SK-N-SH (cell line): ENCODE measurements at regions not wholly inside any gene's neighbourhood (a gene's known extent, or its start where the extent isn't known, plus 50 kb on each side); places are given as distances from the start of the nearest gene placed in this dataset.

Source experiments
- CTCF ChIA-PET: fragments of 300-600, 350-600 bp; formaldehyde crosslinking; extraction: SDS; loops from one replicate; lab custom pipeline; 2021; lab: Yijun Ruan, JAX
- POLR2A ChIA-PET: fragments of 350-600 bp; sonication (Branson Sonifier 250); formaldehyde crosslinking; extraction: SDS; loops from one replicate; lab custom pipeline; 2020; ENCODE audit warnings: antibody characterized with exemption, inconsistent platforms; lab: Yijun Ruan, JAX
- DNase-seq: peaks from one replicate; pipeline ENCODE4 v3.0.0; 2012
- H2AFZ ChIP-seq: fragments of 200-600 bp; sonication (generic); 2 replicates; pipeline ENCODE4 v1.8.1; 2016; ENCODE audit warnings: antibody characterized with exemption, mild to moderate bottlenecking, low read depth
- H3F3A ChIP-seq: fragments of 200-600 bp; sonication (generic); replicated peaks from 2 replicates; pipeline ENCODE3; 2016; ENCODE audit warnings: antibody characterized with exemption, mild to moderate bottlenecking; ENCODE audit not compliant: insufficient read depth
- H3K27ac ChIP-seq, 2 experiments: fragments of 200-500 bp in 1 of 2; fragments of 200-600 bp in 1 of 2; sonication (Bioruptor generic) in 1 of 2; sonication (generic), shearing (Covaris generic) in 1 of 2; 2 replicates each; pipeline versions ENCODE4 v1.5.1 to v1.6.1; 2014 to 2016; ENCODE audit warnings: low read depth in 2 of 2, inconsistent platforms in 1 of 2, low read length in 1 of 2, mild to moderate bottlenecking in 1 of 2, mixed read lengths in 1 of 2
- H3K27me3 ChIP-seq: fragments of 200-600 bp; sonication (generic), shearing (Covaris generic); 2 replicates; pipeline ENCODE4 v1.6.1; 2016; ENCODE audit warnings: mixed run types; ENCODE audit not compliant: insufficient read depth
- H3K36me3 ChIP-seq, 2 experiments: fragments of 200-500 bp in 1 of 2; fragments of 200-600 bp in 1 of 2; sonication (Bioruptor generic) in 1 of 2; sonication (generic) in 1 of 2; replicated peaks in 1 of 2; 2 replicates each; pipeline versions ENCODE3 to v1.5.1; 2014 to 2016; ENCODE audit warnings: low read length in 1 of 2, mild to moderate bottlenecking in 1 of 2; ENCODE audit not compliant: insufficient read depth in 2 of 2, control insufficient read depth in 1 of 2
- H3K4me1 ChIP-seq, 2 experiments: fragments of 200-500 bp in 1 of 2; fragments of 200-600 bp in 1 of 2; sonication (Bioruptor generic) in 1 of 2; sonication (generic), shearing (Covaris generic) in 1 of 2; 2 replicates each; pipeline versions ENCODE4 v1.5.1 to v1.6.1; 2014 to 2016; ENCODE audit warnings: low read depth in 1 of 2, low read length in 1 of 2, mixed run types in 1 of 2; ENCODE audit not compliant: insufficient read depth in 2 of 2, control insufficient read depth in 1 of 2
- H3K4me2 ChIP-seq: fragments of 200-600 bp; sonication (generic), shearing (Covaris generic); 2 replicates; pipeline ENCODE4 v1.6.1; 2017; ENCODE audit warnings: mixed run types
- H3K4me3 ChIP-seq, 2 experiments: fragments of 200-500 bp in 1 of 2; fragments of 200-600 bp in 1 of 2; sonication (Bioruptor generic) in 1 of 2; sonication (generic), shearing (Covaris generic) in 1 of 2; 2 replicates each; pipeline versions ENCODE4 v1.5.1 to v1.8.1; 2014 to 2016; ENCODE audit warnings: low read depth in 2 of 2, inconsistent platforms in 1 of 2, low read length in 1 of 2, mild to moderate bottlenecking in 1 of 2, mixed read lengths in 1 of 2, moderate library complexity in 1 of 2
- H3K79me2 ChIP-seq: fragments of 200-600 bp; sonication (generic); 2 replicates; pipeline ENCODE4 v1.8.1; 2017; ENCODE audit warnings: mild to moderate bottlenecking; ENCODE audit not compliant: insufficient read depth
- H3K9ac ChIP-seq: fragments of 200-600 bp; sonication (generic); 2 replicates; pipeline ENCODE4 v1.6.1; 2017; ENCODE audit warnings: mixed run types
- H3K9me2 ChIP-seq: fragments of 200-600 bp; sonication (generic); 2 replicates; pipeline ENCODE4 v1.6.1; 2017; ENCODE audit warnings: mixed run types
- H3K9me3 ChIP-seq: fragments of 200-600 bp; sonication (generic); 2 replicates; pipeline ENCODE4 v1.6.1; 2017; ENCODE audit warnings: mixed run types, mild to moderate bottlenecking, moderate library complexity
- H4K20me1 ChIP-seq: fragments of 200-600 bp; sonication (generic); 2 replicates; pipeline ENCODE4 v1.6.1; 2017; ENCODE audit warnings: mild to moderate bottlenecking, mixed run types; ENCODE audit not compliant: insufficient read depth
- CHD2 ChIP-seq: fragments of 150-350 bp; IDR thresholded peaks from 2 replicates; pipeline ENCODE4 v1.6.1; 2018; ENCODE audit warnings: low read length; ENCODE audit not compliant: partially characterized antibody
- CTCF ChIP-seq: fragments of 200-600 bp; sonication (generic); IDR thresholded peaks from 2 replicates; pipeline ENCODE4 v1.6.1; 2017; ENCODE audit warnings: antibody characterized with exemption, mild to moderate bottlenecking, moderate library complexity
- EZH2phosphoT487 ChIP-seq: fragments of 200-600 bp; sonication (generic); IDR thresholded peaks from 2 replicates; pipeline ENCODE4 v1.6.1; 2017; ENCODE audit warnings: low read depth, mixed run types, mild to moderate bottlenecking, antibody characterized with exemption, moderate library complexity, borderline replicate concordance
- FOXJ3 ChIP-seq: sonication (generic); formaldehyde crosslinking; IDR thresholded peaks from 2 replicates; pipeline ENCODE4 v1.5.1; 2020; ENCODE audit warnings: mild to moderate bottlenecking, missing genetic modification reagents
- FOXM1 ChIP-seq: IDR thresholded peaks from 2 replicates; pipeline ENCODE4 v1.4.0; 2012; ENCODE audit warnings: low read depth, mild to moderate bottlenecking
- GABPA ChIP-seq: IDR thresholded peaks from 2 replicates; pipeline ENCODE4 v1.4.0; 2012; ENCODE audit warnings: low read depth, mild to moderate bottlenecking
- GATA2 ChIP-seq: sonication (generic); formaldehyde crosslinking; IDR thresholded peaks from 2 replicates; pipeline ENCODE4 v1.5.0; 2020; ENCODE audit warnings: mild to moderate bottlenecking, missing genetic modification reagents
- MXI1 ChIP-seq: IDR thresholded peaks from 2 replicates; pipeline ENCODE4 v1.6.1; 2012; ENCODE audit warnings: mild to moderate bottlenecking, low read depth, low read length, improper control_type of control experiment
- NFIC ChIP-seq: IDR thresholded peaks from 2 replicates; pipeline ENCODE4 v1.4.0; 2012; ENCODE audit warnings: borderline replicate concordance
- NRF1 ChIP-seq: IDR thresholded peaks from 2 replicates; pipeline ENCODE4 v1.6.1; 2012; ENCODE audit warnings: low read depth, mild to moderate bottlenecking, low read length
- REST ChIP-seq: IDR thresholded peaks from 2 replicates; pipeline ENCODE4 v1.6.1; 2012; ENCODE audit warnings: mild to moderate bottlenecking, low read depth, low read length, moderate library complexity
- RXRA ChIP-seq: IDR thresholded peaks from 2 replicates; pipeline ENCODE4 v1.4.0; 2012; ENCODE audit warnings: low read depth, mild to moderate bottlenecking, borderline replicate concordance
- SMC3 ChIP-seq: IDR thresholded peaks from 2 replicates; pipeline ENCODE4 v1.6.1; 2012; ENCODE audit warnings: low read depth, low read length, improper control_type of control experiment
- TAF1 ChIP-seq: IDR thresholded peaks from 2 replicates; pipeline ENCODE4 v1.6.1; 2012; ENCODE audit warnings: low read depth, mild to moderate bottlenecking, low read length, moderate library complexity, borderline replicate concordance
- TEAD4 ChIP-seq: IDR thresholded peaks from 2 replicates; pipeline ENCODE4 v1.4.0; 2012; ENCODE audit warnings: mild to moderate bottlenecking, borderline replicate concordance; ENCODE audit not compliant: insufficient read depth
- WGBS: methylation state at CpG from one replicate; pipeline ENCODE4 v1.1.6; 2017; ENCODE audit warnings: low lambda C conversion rate; 5-methylcytosine and 5-hydroxymethylcytosine counted together
- TF ChIP-seq, protein P1 (sequence below): IDR thresholded peaks from 2 replicates; pipeline ENCODE4; 2012

- Histone ChIP-seq H3K79me2 (no peaks in the 10 kb centered on the region), H3K4me1 (peaks cover 0 to 17% of the 10 kb centered on the region in 2 experiments; a peak in 1 of 4 replicates), H2AFZ (no peak overlapping the region), H3F3A (no peaks in the 10 kb centered on the region), H3K27me3 (no peaks in the 10 kb centered on the region), H3K4me3 (no peak overlapping the region), H3K36me3 (no peaks in the 10 kb centered on the region), H3K9me3 (no peaks in the 10 kb centered on the region), H3K9ac (no peak overlapping the region), H3K4me2 (no peak overlapping the region), H3K9me2 (no peaks in the 10 kb centered on the region), H4K20me1 (no peaks in the 10 kb centered on the region), H3K27ac (no peak overlapping the region)
- CTCF ChIA-PET = no interaction called here
- no peak for DNase-seq
- TF ChIP-seq, protein P1, sequence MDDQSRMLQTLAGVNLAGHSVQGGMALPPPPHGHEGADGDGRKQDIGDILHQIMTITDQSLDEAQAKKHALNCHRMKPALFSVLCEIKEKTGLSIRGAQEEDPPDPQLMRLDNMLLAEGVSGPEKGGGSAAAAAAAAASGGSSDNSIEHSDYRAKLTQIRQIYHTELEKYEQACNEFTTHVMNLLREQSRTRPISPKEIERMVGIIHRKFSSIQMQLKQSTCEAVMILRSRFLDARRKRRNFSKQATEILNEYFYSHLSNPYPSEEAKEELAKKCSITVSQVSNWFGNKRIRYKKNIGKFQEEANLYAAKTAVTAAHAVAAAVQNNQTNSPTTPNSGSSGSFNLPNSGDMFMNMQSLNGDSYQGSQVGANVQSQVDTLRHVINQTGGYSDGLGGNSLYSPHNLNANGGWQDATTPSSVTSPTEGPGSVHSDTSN = no peak
- TF ChIP-seq GABPA (no peak), NRF1 (no peak), TAF1 (no peak), RXRA (no peak), EZH2phosphoT487 (no peak), CTCF (no peak), FOXM1 (no peak), CHD2 (no peak), TEAD4 (no peak), FOXJ3 (CRISPR knock-in tag) (no peak), SMC3 (no peak), GATA2 (no peak)
- WGBS = 48% methylated on average over 13 of the region's 13 CpGs
- POLR2A ChIA-PET = no interaction called here
Observed at GRCh38 chr12:131448254-131448795, 262.6 kb upstream of the SFSWAP start.

- DNase-seq = no peak
- Histone ChIP-seq H3K4me2 (no peak overlapping the region), H3K4me1 (peaks cover 0 to 17% of the 10 kb centered on the region in 2 experiments; a peak in 1 of 4 replicates), H4K20me1 (no peaks in the 10 kb centered on the region), H3K27ac (no peak overlapping the region), H3K27me3 (no peaks in the 10 kb centered on the region), H3K79me2 (no peaks in the 10 kb centered on the region), H3K36me3 (no peaks in the 10 kb centered on the region), H3K9me2 (no peaks in the 10 kb centered on the region), H3K9ac (no peak overlapping the region), H3F3A (no peaks in the 10 kb centered on the region), H3K9me3 (no peaks in the 10 kb centered on the region), H3K4me3 (no peak overlapping the region), H2AFZ (no peak overlapping the region)
- ChIA-PET CTCF (interaction anchor here (1.1 kb wide), 1 partner anchor 533 kb away, joined by 4 read pairs; no protein-coding TSS in a partner anchor), POLR2A (no interaction called here)
- TF ChIP-seq TEAD4 (no peak), NFIC (no peak), TAF1 (no peak), GATA2 (no peak), MXI1 (no peak), REST (no peak)
- WGBS = 35% methylated on average over 6 of the region's 6 CpGs
Observed at GRCh38 chr12:131449027-131449426, 261.9 kb upstream of the SFSWAP start.
